ENCODE measurements at regions not wholly inside any gene's neighbourhood (a gene's known extent, or its start where the extent isn't known, plus 50 kb on each side); places are given as distances from the start of the nearest gene placed in this dataset.

DNA sequence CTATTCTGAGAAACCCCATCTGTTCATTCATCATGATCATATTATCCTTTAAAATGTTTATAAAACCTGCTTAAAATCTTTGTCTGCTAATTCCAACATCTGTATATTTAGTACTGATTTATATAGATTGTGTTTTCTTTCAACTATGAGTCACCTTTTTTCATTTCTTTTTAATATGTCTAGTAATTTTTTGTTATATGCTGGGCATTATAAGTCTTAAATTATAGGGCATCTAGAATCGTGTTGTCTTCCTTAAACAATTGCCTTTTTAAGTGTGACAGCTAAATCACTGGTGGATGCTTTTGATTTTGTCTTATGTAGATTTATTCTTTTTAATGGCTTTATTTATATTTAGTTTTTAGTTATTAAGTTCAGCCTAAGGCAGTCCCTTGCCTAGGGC is 323.4 kb upstream of the THRB start:
- in situ Hi-C loops (cut with MboI; ENCODE audit: low sequenced_read_pairs) = no loop called here
- dilution Hi-C loops (cut with HindIII; ENCODE audit: low sequenced_read_pairs, unreplicated experiment) = no loop called here
- no peak overlapping the region for H2BK120ac ChIP-seq (ENCODE audit: low read depth, low read length)
- ATAC-seq (ENCODE audit: low read depth) (no peak), DNase-seq (no peak)
- no peaks in the 10 kb centered on the region for H3K27me3 ChIP-seq (ENCODE audit: control insufficient read depth, insufficient read depth, low read length)
- no peak overlapping the region for H4K5ac ChIP-seq (ENCODE audit: low read depth, low read length)
- TF ChIP-seq BHLHE40 (IDR thresholded peaks at IDR 0.05; ENCODE audit: low read depth, low read length) (no peak), RFX5 (IDR thresholded peaks at IDR 0.05; ENCODE audit: low read depth, low read length) (no peak), RCOR1 (IDR thresholded peaks at IDR 0.05; ENCODE audit: insufficient replicate concordance, low read length) (no peak), MAZ (IDR thresholded peaks at IDR 0.05; ENCODE audit: borderline replicate concordance, low read depth, low read length) (no peak), RAD21 (IDR thresholded peaks at IDR 0.05; ENCODE audit: low read length) (no peak), MXI1 (IDR thresholded peaks at IDR 0.05; ENCODE audit: borderline replicate concordance, low read depth, low read length) (no peak), CEBPB (IDR thresholded peaks at IDR 0.05; ENCODE audit: low read depth, low read length) (no peak), FOS (IDR thresholded peaks at IDR 0.05; ENCODE audit: low read depth, low read length) (no peak), NFE2L2 (IDR thresholded peaks at IDR 0.05; ENCODE audit: low read depth, low read length) (no peak), MAFK (IDR thresholded peaks at IDR 0.05; ENCODE audit: low read depth, low read length) (no peak), SMC3 (IDR thresholded peaks at IDR 0.05; ENCODE audit: low read depth, low read length) (no peak), POLR2A (IDR thresholded peaks at IDR 0.05; ENCODE audit: low read depth, low read length) (no peak), CHD1 (IDR thresholded peaks at IDR 0.05; ENCODE audit: low read depth, low read length) (no peak)
- TF ChIP-seq, protein P1, sequence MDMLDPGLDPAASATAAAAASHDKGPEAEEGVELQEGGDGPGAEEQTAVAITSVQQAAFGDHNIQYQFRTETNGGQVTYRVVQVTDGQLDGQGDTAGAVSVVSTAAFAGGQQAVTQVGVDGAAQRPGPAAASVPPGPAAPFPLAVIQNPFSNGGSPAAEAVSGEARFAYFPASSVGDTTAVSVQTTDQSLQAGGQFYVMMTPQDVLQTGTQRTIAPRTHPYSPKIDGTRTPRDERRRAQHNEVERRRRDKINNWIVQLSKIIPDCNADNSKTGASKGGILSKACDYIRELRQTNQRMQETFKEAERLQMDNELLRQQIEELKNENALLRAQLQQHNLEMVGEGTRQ (IDR thresholded peaks at IDR 0.05; ENCODE audit: low read depth, low read length) = no peak
- TF ChIP-seq, protein P2, sequence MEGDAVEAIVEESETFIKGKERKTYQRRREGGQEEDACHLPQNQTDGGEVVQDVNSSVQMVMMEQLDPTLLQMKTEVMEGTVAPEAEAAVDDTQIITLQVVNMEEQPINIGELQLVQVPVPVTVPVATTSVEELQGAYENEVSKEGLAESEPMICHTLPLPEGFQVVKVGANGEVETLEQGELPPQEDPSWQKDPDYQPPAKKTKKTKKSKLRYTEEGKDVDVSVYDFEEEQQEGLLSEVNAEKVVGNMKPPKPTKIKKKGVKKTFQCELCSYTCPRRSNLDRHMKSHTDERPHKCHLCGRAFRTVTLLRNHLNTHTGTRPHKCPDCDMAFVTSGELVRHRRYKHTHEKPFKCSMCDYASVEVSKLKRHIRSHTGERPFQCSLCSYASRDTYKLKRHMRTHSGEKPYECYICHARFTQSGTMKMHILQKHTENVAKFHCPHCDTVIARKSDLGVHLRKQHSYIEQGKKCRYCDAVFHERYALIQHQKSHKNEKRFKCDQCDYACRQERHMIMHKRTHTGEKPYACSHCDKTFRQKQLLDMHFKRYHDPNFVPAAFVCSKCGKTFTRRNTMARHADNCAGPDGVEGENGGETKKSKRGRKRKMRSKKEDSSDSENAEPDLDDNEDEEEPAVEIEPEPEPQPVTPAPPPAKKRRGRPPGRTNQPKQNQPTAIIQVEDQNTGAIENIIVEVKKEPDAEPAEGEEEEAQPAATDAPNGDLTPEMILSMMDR (conservative IDR thresholded peaks at IDR 0.05; ENCODE audit: low read depth, low read length) = no peak
- TF ChIP-seq, protein P3, sequence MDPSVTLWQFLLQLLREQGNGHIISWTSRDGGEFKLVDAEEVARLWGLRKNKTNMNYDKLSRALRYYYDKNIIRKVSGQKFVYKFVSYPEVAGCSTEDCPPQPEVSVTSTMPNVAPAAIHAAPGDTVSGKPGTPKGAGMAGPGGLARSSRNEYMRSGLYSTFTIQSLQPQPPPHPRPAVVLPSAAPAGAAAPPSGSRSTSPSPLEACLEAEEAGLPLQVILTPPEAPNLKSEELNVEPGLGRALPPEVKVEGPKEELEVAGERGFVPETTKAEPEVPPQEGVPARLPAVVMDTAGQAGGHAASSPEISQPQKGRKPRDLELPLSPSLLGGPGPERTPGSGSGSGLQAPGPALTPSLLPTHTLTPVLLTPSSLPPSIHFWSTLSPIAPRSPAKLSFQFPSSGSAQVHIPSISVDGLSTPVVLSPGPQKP (IDR thresholded peaks at IDR 0.05; ENCODE audit: borderline replicate concordance, low read depth, low read length) = no peak
- POLR2A ChIA-PET (ENCODE audit: unreplicated experiment) = no interaction called here
- H2BK5ac ChIP-seq (ENCODE audit: low read depth, low read length, poor library complexity, severe bottlenecking) = no peak overlapping the region
- no peak overlapping the region for H2BK20ac ChIP-seq (ENCODE audit: low read depth, low read length)
- CTCF ChIA-PET = interaction anchor here (0.6 kb wide), 1 partner anchor 777 kb away, joined by 7 read pairs; no protein-coding TSS in a partner anchor
- H3K9ac ChIP-seq (ENCODE audit: low read depth, low read length) = no peak overlapping the region
- no peak overlapping the region for H3K14ac ChIP-seq (replicated peaks; ENCODE audit: low read depth, low read length)
- no peak overlapping the region for H4K91ac ChIP-seq (ENCODE audit: insufficient read depth, low read depth, low read length)
- BruUV-seq (replicated peaks) = no TSS peak
- H3K23ac ChIP-seq (ENCODE audit: low read depth, low read length) = no peak overlapping the region
- H3K4me2 ChIP-seq (ENCODE audit: low read depth, low read length) = no peak overlapping the region
- no peaks in the 10 kb centered on the region for H3K36me3 ChIP-seq (ENCODE audit: control insufficient read depth, insufficient read depth, low read length)
- no CpG with 5 or more reads among the region's 1 CpG for WGBS, 2 experiments (ENCODE audit: extremely low coverage in 2 of 2, insufficient read length in 1 of 2)
- no peak overlapping the region for H2BK15ac ChIP-seq (ENCODE audit: low read depth, low read length)
- no peak overlapping the region for H2AK5ac ChIP-seq (ENCODE audit: low read depth, low read length)
- H3K9me3 ChIP-seq (ENCODE audit: control insufficient read depth, insufficient read depth, low read length) = no peaks in the 10 kb centered on the region
- no peak overlapping the region for H2AFZ ChIP-seq (replicated peaks; ENCODE audit: low read length, poor library complexity)
- no peaks in the 10 kb centered on the region for H4K20me1 ChIP-seq (ENCODE audit: insufficient read depth, low read length)
- intact Hi-C loops (cut with micrococcal nuclease) = no loop called here
- no peak overlapping the region for H3K27ac ChIP-seq (ENCODE audit: insufficient read depth, low read length)
- no peak overlapping the region for H4K8ac ChIP-seq (ENCODE audit: low read depth in 2 of 2, low read length in 2 of 2)
- H3K79me1 ChIP-seq (ENCODE audit: low read depth in 1 of 2, low read length in 2 of 2) = no peaks in the 10 kb centered on the region
- H3K4me3 ChIP-seq (ENCODE audit: insufficient read depth, low read depth, low read length) = no peak overlapping the region
- H3K4ac ChIP-seq (ENCODE audit: low read depth, low read length) = no peak overlapping the region
- no peaks in the 10 kb centered on the region for H3K9me1 ChIP-seq (ENCODE audit: insufficient read depth, low read length)
- no peaks in the 10 kb centered on the region for H3K4me1 ChIP-seq (ENCODE audit: control insufficient read depth, insufficient read depth, low read length)
- no peak overlapping the region for H2AK9ac ChIP-seq (replicated peaks; ENCODE audit: low read depth, low read length, poor library complexity)
- H3K18ac ChIP-seq (ENCODE audit: low read depth, low read length) = no peak overlapping the region
- no peak overlapping the region for H3K56ac ChIP-seq (ENCODE audit: extremely low read depth, insufficient read depth, low read length)
